Smooth muscle cell (in vitro differentiated cells): ENCODE measurements at regions not wholly inside any gene's neighbourhood (a gene's known extent, or its start where the extent isn't known, plus 50 kb on each side); places are given as distances from the start of the nearest gene placed in this dataset.
A peak's percentile ranks its signal among the peaks of the same experiment; 100 is the strongest.

Experiments
- DNase-seq: peaks from one replicate; lab custom pipeline; 2025; ENCODE audit not compliant: unreplicated experiment; lab: John Stamatoyannopoulos, UW
- H2AFZ ChIP-seq: fragments of 200-600 bp; sonication (generic); 2 replicates; pipeline ENCODE4 v1.6.0; 2016; ENCODE audit warnings: antibody characterized with exemption, low read depth, mild to moderate bottlenecking
- H3F3A ChIP-seq: fragments of 200-600 bp; sonication (generic); 2 replicates; pipeline ENCODE4 v1.6.0; 2017; ENCODE audit warnings: antibody characterized with exemption, low read depth
- H3K27ac ChIP-seq: fragments of 200-600 bp; sonication (generic); 2 replicates; pipeline ENCODE4 v1.5.1; 2016; ENCODE audit warnings: low read depth, mild to moderate bottlenecking
- H3K27me3 ChIP-seq: fragments of 200-600 bp; sonication (generic); 2 replicates; pipeline ENCODE4 v1.6.1; 2016; ENCODE audit warnings: low read depth, mild to moderate bottlenecking
- H3K36me3 ChIP-seq: fragments of 200-600 bp; sonication (generic); 2 replicates; pipeline ENCODE4 v1.5.1; 2016; ENCODE audit warnings: low read depth
- H3K4me1 ChIP-seq: fragments of 200-600 bp; sonication (generic); 2 replicates; pipeline ENCODE4 v1.5.1; 2016; ENCODE audit warnings: low read depth
- H3K4me2 ChIP-seq: fragments of 200-600 bp; sonication (generic); 2 replicates; pipeline ENCODE4 v1.6.0; 2016; ENCODE audit warnings: mild to moderate bottlenecking
- H3K4me3 ChIP-seq: fragments of 200-600 bp; sonication (generic); 2 replicates; pipeline ENCODE4 v1.5.1; 2016; ENCODE audit warnings: mild to moderate bottlenecking
- H3K79me2 ChIP-seq: fragments of 200-600 bp; sonication (generic); 2 replicates; pipeline ENCODE4 v1.6.0; 2016; ENCODE audit warnings: low read depth, mild to moderate bottlenecking
- H3K9ac ChIP-seq: fragments of 200-600 bp; sonication (generic); 2 replicates; pipeline ENCODE4 v1.6.0; 2016; ENCODE audit warnings: low read depth
- H3K9me3 ChIP-seq: fragments of 200-600 bp; sonication (generic); replicated peaks from 2 replicates; pipeline ENCODE4 v1.5.1; 2016; ENCODE audit warnings: low read depth
- H4K20me1 ChIP-seq: fragments of 200-600 bp; sonication (generic); 2 replicates; pipeline ENCODE4 v1.6.0; 2016; ENCODE audit warnings: low read depth
- WGBS: methylation state at CpG from one replicate; pipeline ENCODE4 v1.1.7; 2016; ENCODE audit warnings: low lambda C conversion rate; 5-methylcytosine and 5-hydroxymethylcytosine counted together
- TF ChIP-seq, protein P1 (sequence below): fragments of 200-600 bp; sonication (generic); IDR thresholded peaks from 2 replicates; pipeline ENCODE4 v1.5.1; 2017; ENCODE audit warnings: borderline replicate concordance, mild to moderate bottlenecking, antibody characterized with exemption; ENCODE audit not compliant: insufficient read depth, poor library complexity, severe bottlenecking

DNA sequence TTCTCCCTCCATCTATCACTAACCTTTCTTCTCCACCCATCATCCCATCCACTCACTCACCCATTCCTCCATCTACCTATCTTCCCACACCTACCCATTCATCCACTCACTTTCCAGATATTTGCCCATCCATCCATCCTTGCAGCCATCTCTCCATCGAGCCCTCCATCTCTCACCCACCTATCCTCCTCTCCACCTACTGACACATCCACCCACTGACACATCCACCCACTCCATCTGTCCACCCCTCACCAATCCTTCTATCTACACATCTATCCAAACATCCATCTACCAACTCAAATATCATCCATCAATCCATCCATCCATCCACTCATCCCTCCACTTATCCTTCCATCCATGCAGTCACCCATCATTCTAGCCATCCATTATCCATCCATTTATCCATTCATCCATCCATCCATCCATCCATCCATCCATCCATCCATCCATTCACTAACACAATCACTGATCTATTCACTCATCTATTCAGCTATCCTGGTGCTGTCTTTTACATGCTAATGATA, 68.9 kb upstream of the SPTLC1 start:
- no peaks in the 10 kb centered on the region for H3K9me3 ChIP-seq
- peaks cover 4% of the 10 kb centered on the region for H3K4me1 ChIP-seq
- H2AFZ ChIP-seq, result no peak overlapping the region
- H3K9ac ChIP-seq, result no peak overlapping the region
- no peak overlapping the region for H3K27ac ChIP-seq
- TF ChIP-seq, protein P1, sequence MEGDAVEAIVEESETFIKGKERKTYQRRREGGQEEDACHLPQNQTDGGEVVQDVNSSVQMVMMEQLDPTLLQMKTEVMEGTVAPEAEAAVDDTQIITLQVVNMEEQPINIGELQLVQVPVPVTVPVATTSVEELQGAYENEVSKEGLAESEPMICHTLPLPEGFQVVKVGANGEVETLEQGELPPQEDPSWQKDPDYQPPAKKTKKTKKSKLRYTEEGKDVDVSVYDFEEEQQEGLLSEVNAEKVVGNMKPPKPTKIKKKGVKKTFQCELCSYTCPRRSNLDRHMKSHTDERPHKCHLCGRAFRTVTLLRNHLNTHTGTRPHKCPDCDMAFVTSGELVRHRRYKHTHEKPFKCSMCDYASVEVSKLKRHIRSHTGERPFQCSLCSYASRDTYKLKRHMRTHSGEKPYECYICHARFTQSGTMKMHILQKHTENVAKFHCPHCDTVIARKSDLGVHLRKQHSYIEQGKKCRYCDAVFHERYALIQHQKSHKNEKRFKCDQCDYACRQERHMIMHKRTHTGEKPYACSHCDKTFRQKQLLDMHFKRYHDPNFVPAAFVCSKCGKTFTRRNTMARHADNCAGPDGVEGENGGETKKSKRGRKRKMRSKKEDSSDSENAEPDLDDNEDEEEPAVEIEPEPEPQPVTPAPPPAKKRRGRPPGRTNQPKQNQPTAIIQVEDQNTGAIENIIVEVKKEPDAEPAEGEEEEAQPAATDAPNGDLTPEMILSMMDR, result no peak
- no peaks in the 10 kb centered on the region for H3K79me2 ChIP-seq
- WGBS, result 100% methylated on average over 1 of the region's 1 CpG
- peaks cover 7% of the 10 kb centered on the region for H3F3A ChIP-seq
- no peak overlapping the region for H3K4me2 ChIP-seq
- DNase-seq, result no peak
- H3K36me3 ChIP-seq, result no peaks in the 10 kb centered on the region
- H3K27me3 ChIP-seq, result no peaks in the 10 kb centered on the region
- H3K4me3 ChIP-seq, result no peak overlapping the region
- no peaks in the 10 kb centered on the region for H4K20me1 ChIP-seq

GRCh38 chr9:92183449-92183848, 68.2 kb upstream of the SPTLC1 start:
- H3K27me3 ChIP-seq, result no peaks in the 10 kb centered on the region
- H4K20me1 ChIP-seq, result no peaks in the 10 kb centered on the region
- no peak overlapping the region for H3K9ac ChIP-seq
- H3F3A ChIP-seq, result peaks cover 7% of the 10 kb centered on the region
- 83% methylated on average over 5 of the region's 5 CpGs for WGBS
- H3K79me2 ChIP-seq, result no peaks in the 10 kb centered on the region
- H3K27ac ChIP-seq, result no peak overlapping the region
- H3K36me3 ChIP-seq, result no peaks in the 10 kb centered on the region
- no peak overlapping the region for H3K4me3 ChIP-seq
- no peak overlapping the region for H2AFZ ChIP-seq
- TF ChIP-seq, protein P1, result no peak
- no peaks in the 10 kb centered on the region for H3K9me3 ChIP-seq
- H3K4me1 ChIP-seq, result peaks cover 4% of the 10 kb centered on the region
- no peak overlapping the region for H3K4me2 ChIP-seq
- DNase-seq, result no peak

GRCh38 chr9:92181296-92181695, 66.1 kb upstream of the SPTLC1 start:
- H3F3A ChIP-seq, result peaks cover 7% of the 10 kb centered on the region
- peaks cover 4% of the 10 kb centered on the region for H3K4me1 ChIP-seq
- DNase-seq, result no peak
- H3K27ac ChIP-seq, result peak overlapping the region; percentile 72
- TF ChIP-seq, protein P1, result no peak
- H3K79me2 ChIP-seq, result no peaks in the 10 kb centered on the region
- no peaks in the 10 kb centered on the region for H3K36me3 ChIP-seq
- no peaks in the 10 kb centered on the region for H3K9me3 ChIP-seq
- peak overlapping the region; percentile 41 for H3K4me2 ChIP-seq
- H3K9ac ChIP-seq, result no peak overlapping the region
- H3K4me3 ChIP-seq, result no peak overlapping the region
- no peaks in the 10 kb centered on the region for H4K20me1 ChIP-seq
- no peaks in the 10 kb centered on the region for H3K27me3 ChIP-seq
- no peak overlapping the region for H2AFZ ChIP-seq
- 91% methylated on average over 4 of the region's 4 CpGs for WGBS

GRCh38 chr9:92180669-92181181, 65.5 kb upstream of the SPTLC1 start:
- H3K9ac ChIP-seq, result no peak overlapping the region
- TF ChIP-seq, protein P1, result no peak
- peak overlapping the region; percentile 41 for H3K4me2 ChIP-seq
- WGBS, result 26% methylated on average over 7 of the region's 7 CpGs
- H3K4me1 ChIP-seq, result peaks cover 4% of the 10 kb centered on the region
- no peaks in the 10 kb centered on the region for H3K27me3 ChIP-seq
- H3K79me2 ChIP-seq, result no peaks in the 10 kb centered on the region
- no peaks in the 10 kb centered on the region for H4K20me1 ChIP-seq
- H3K9me3 ChIP-seq, result no peaks in the 10 kb centered on the region
- H3K4me3 ChIP-seq, result no peak overlapping the region
- no peaks in the 10 kb centered on the region for H3K36me3 ChIP-seq
- peak overlapping the region; percentile 72 for H3K27ac ChIP-seq
- DNase-seq, result peak; percentile 32
- peaks cover 7% of the 10 kb centered on the region for H3F3A ChIP-seq
- no peak overlapping the region for H2AFZ ChIP-seq
